ENCODE measurements at regions not wholly inside any gene's neighbourhood (a gene's known extent, or its start where the extent isn't known, plus 50 kb on each side); places are given as distances from the start of the nearest gene placed in this dataset.

GRCh38 chr6:126788861-126789365 is 329.6 kb upstream of the RSPO3 start:
- no peaks in the 10 kb centered on the region for H4K20me1 ChIP-seq (ENCODE audit: low read length)
- TF ChIP-seq EZH2phosphoT487 (IDR thresholded peaks at IDR 0.05; ENCODE audit: borderline replicate concordance, low read length) (no peak), EZH2 (IDR thresholded peaks at IDR 0.05; ENCODE audit: low read length, unreplicated experiment) (no peak), CTCF (conservative IDR thresholded peaks at IDR 0.05; ENCODE audit: low read depth, low read length) (no peak)
- no TSS peak for BruUV-seq (replicated peaks)
- ChIA-PET POLR2A (ENCODE audit: unreplicated experiment) (no interaction called here), CTCF (no interaction called here)
- H3K79me2 ChIP-seq (ENCODE audit: low read length): no peaks in the 10 kb centered on the region
- no peaks in the 10 kb centered on the region for H3F3A ChIP-seq (ENCODE audit: low read length, unreplicated experiment)
- intact Hi-C loops (cut with micrococcal nuclease): no loop called here
- H3K4me2 ChIP-seq (ENCODE audit: low read length): no peak overlapping the region
- peaks cover 5% of the 10 kb centered on the region; the same call in 1 of the 2 replicates for H3K4me1 ChIP-seq (ENCODE audit: insufficient read depth, low read length)
- H3K9ac ChIP-seq (ENCODE audit: low read length): no peak overlapping the region
- H3K27me3 ChIP-seq (ENCODE audit: low read length): no peaks in the 10 kb centered on the region
- H3K27ac ChIP-seq (ENCODE audit: low read length): no peak overlapping the region
- H3K4me3 ChIP-seq (ENCODE audit: low read length): no peak overlapping the region
- H3K9me3 ChIP-seq (ENCODE audit: low read length): no peaks in the 10 kb centered on the region
- no peaks in the 10 kb centered on the region for H3K9me2 ChIP-seq (replicated peaks; ENCODE audit: low read length)
- DNase-seq: no peak
- H2AFZ ChIP-seq (ENCODE audit: low read length): no peak overlapping the region
- H3K36me3 ChIP-seq (ENCODE audit: low read depth, low read length): no peaks in the 10 kb centered on the region
- ATAC-seq: no peak

DNA sequence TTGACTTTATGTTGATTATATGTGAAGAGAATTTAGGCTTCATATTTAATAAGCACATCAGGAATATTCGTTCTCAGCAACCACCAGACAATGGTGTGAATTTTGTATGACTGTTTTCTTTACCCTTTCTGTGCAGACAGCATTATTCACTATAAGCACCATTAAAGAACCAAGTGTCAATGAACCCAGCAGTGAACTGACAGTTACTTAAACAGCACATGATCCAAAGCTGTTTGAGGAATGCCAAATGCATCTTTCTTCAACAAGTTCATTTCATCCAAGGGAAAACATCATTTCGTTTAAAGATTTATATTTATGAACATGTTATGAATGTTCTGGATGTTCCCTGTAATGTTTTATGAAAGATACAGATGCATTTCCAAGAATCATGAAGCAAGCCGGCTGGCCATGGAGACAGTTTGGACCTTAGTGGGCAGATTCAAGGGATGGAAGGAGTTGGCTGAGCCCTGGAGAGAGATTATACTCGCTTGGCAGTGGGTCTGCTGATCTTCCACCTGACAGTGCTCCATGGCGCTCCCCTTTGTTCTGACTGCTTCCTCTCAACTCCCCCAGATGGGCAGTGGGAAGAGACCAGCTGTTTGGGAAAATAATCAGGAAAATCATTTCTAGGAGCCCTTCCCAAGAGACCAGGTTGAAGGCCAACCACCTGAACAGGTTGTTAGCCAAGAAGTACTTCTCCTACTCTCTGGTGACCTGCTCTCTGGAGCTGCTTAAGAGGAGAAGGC is 326.0 kb upstream of the RSPO3 start:
- intact Hi-C loops (cut with micrococcal nuclease): no loop called here
- BruUV-seq (replicated peaks): no TSS peak
- DNase-seq (no peak), ATAC-seq (no peak)
- no peaks in the 10 kb centered on the region for H3K4me1 ChIP-seq (ENCODE audit: insufficient read depth, low read length)
- H3K9me3 ChIP-seq (ENCODE audit: low read length): no peaks in the 10 kb centered on the region
- H3K27me3 ChIP-seq (ENCODE audit: low read length): no peaks in the 10 kb centered on the region
- no peaks in the 10 kb centered on the region for H3F3A ChIP-seq (ENCODE audit: low read length, unreplicated experiment)
- no peak overlapping the region for H3K27ac ChIP-seq (ENCODE audit: low read length)
- no peak overlapping the region for H3K9ac ChIP-seq (ENCODE audit: low read length)
- H3K4me3 ChIP-seq (ENCODE audit: low read length): no peak overlapping the region
- CTCF ChIA-PET: no interaction called here
- POLR2A ChIA-PET (ENCODE audit: unreplicated experiment): no interaction called here
- H3K79me2 ChIP-seq (ENCODE audit: low read length): no peaks in the 10 kb centered on the region
- H3K9me2 ChIP-seq (replicated peaks; ENCODE audit: low read length): no peaks in the 10 kb centered on the region
- no peak overlapping the region for H3K4me2 ChIP-seq (ENCODE audit: low read length)
- TF ChIP-seq EZH2phosphoT487 (IDR thresholded peaks at IDR 0.05; ENCODE audit: borderline replicate concordance, low read length) (no peak), EZH2 (IDR thresholded peaks at IDR 0.05; ENCODE audit: low read length, unreplicated experiment) (no peak), CTCF (conservative IDR thresholded peaks at IDR 0.05; ENCODE audit: low read depth, low read length) (no peak)
- H4K20me1 ChIP-seq (ENCODE audit: low read length): no peaks in the 10 kb centered on the region
- H3K36me3 ChIP-seq (ENCODE audit: low read depth, low read length): no peaks in the 10 kb centered on the region
- H2AFZ ChIP-seq (ENCODE audit: low read length): no peak overlapping the region

DNA sequence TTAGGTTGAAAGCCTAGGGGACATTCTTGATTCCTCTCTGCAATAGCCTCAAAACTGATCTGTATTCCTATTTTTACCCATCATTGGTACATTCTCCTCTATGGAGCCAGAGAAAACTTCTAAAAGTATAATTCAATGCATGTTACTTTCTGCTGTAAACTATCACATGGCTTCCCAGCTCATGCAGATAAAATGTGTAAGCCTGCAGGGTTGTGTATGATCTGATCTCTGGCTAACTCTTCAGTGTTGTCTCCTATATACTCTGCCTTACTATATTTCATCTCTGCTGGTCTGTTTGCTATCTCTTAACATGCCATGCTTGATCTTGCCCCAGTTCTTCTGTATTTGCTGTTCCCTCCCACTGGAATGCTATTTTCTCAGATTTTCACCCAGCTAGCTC is 323.3 kb upstream of the RSPO3 start:
- Histone ChIP-seq H3K79me2 (ENCODE audit: low read length) (no peaks in the 10 kb centered on the region), H3K27ac (ENCODE audit: low read length) (no peak overlapping the region), H3F3A (ENCODE audit: low read length, unreplicated experiment) (no peaks in the 10 kb centered on the region), H3K4me3 (ENCODE audit: low read length) (no peak overlapping the region), H3K36me3 (ENCODE audit: low read depth, low read length) (no peaks in the 10 kb centered on the region), H4K20me1 (ENCODE audit: low read length) (no peaks in the 10 kb centered on the region), H3K4me2 (ENCODE audit: low read length) (no peak overlapping the region), H3K9me2 (replicated peaks; ENCODE audit: low read length) (no peaks in the 10 kb centered on the region), H2AFZ (ENCODE audit: low read length) (no peak overlapping the region), H3K27me3 (ENCODE audit: low read length) (no peaks in the 10 kb centered on the region), H3K9ac (ENCODE audit: low read length) (no peak overlapping the region), H3K9me3 (ENCODE audit: low read length) (no peaks in the 10 kb centered on the region), H3K4me1 (ENCODE audit: insufficient read depth, low read length) (no peaks in the 10 kb centered on the region)
- ChIA-PET POLR2A (ENCODE audit: unreplicated experiment) (no interaction called here), CTCF (no interaction called here)
- BruUV-seq (replicated peaks): no TSS peak
- intact Hi-C loops (cut with micrococcal nuclease): no loop called here
- no peak for TF ChIP-seq EZH2 (IDR thresholded peaks at IDR 0.05; ENCODE audit: low read length, unreplicated experiment)
- no peak for TF ChIP-seq CTCF (conservative IDR thresholded peaks at IDR 0.05; ENCODE audit: low read depth, low read length)
- no peak for TF ChIP-seq EZH2phosphoT487 (IDR thresholded peaks at IDR 0.05; ENCODE audit: borderline replicate concordance, low read length)
- DNase-seq (no peak), ATAC-seq (no peak)
